ENCODE measurements at regions not wholly inside any gene's neighbourhood (a gene's known extent, or its start where the extent isn't known, plus 50 kb on each side); places are given as distances from the start of the nearest gene placed in this dataset.

DNA sequence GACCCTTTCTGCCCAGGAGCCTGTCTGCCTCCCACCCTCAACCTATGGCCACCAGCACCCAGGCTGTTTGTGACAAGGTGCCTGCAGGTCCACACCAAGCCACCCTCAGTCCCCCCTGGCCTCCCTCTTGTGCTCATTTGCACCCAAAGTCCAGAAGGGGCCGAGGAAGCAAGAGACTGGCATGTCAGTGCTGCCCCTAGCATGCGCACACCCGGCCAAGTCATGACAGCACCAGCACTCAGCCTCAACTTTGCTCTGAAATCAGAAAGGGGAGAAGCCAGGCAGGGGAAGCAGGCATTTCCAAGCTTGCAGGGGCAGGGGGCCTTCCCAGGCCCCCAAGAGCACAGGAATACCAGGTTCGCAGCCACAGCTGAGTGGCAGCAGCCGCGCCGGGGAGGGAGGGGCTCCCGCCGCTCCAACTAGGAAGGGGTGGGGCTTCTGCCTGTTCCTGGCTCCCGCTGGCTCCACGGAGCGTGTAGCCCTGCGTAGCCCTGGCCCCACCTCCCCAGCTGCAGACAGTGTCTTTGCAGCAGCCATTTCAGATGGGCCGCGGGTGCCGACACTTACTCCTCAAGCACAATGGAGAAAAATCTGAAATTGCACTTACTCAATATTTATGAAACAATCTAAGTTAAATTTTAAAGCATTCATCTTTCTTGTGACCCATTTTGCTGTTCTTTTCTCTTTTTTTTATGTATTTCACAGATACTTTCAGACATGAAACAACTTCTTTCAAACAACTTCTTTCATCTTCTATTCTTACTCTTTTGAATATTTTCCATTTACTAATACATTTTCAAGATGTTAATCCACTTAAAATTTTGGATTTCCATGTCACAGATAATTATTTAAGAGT is 54.9 kb upstream of the ABCB5 start:
- no peaks in the 10 kb centered on the region for H3K4me1 Mint-ChIP-seq (ENCODE audit: unreplicated experiment)
- no peaks in the 10 kb centered on the region for H3K9me3 Mint-ChIP-seq (ENCODE audit: unreplicated experiment)
- peaks cover 1% of the 10 kb centered on the region for H3K27me3 Mint-ChIP-seq (ENCODE audit: unreplicated experiment)
- peaks cover 6% of the 10 kb centered on the region for H3K36me3 Mint-ChIP-seq (ENCODE audit: low read depth, unreplicated experiment)
- H3K4me3 Mint-ChIP-seq (ENCODE audit: unreplicated experiment) = no peak overlapping the region
- TF ChIP-seq, protein P1, sequence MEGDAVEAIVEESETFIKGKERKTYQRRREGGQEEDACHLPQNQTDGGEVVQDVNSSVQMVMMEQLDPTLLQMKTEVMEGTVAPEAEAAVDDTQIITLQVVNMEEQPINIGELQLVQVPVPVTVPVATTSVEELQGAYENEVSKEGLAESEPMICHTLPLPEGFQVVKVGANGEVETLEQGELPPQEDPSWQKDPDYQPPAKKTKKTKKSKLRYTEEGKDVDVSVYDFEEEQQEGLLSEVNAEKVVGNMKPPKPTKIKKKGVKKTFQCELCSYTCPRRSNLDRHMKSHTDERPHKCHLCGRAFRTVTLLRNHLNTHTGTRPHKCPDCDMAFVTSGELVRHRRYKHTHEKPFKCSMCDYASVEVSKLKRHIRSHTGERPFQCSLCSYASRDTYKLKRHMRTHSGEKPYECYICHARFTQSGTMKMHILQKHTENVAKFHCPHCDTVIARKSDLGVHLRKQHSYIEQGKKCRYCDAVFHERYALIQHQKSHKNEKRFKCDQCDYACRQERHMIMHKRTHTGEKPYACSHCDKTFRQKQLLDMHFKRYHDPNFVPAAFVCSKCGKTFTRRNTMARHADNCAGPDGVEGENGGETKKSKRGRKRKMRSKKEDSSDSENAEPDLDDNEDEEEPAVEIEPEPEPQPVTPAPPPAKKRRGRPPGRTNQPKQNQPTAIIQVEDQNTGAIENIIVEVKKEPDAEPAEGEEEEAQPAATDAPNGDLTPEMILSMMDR (IDR thresholded peaks at IDR 0.05; ENCODE audit: unreplicated experiment) = no peak
- no peak for DNase-seq (ENCODE audit: low spot score)
- H3K27ac Mint-ChIP-seq (ENCODE audit: unreplicated experiment) = peak overlapping the region; percentile 11

DNA sequence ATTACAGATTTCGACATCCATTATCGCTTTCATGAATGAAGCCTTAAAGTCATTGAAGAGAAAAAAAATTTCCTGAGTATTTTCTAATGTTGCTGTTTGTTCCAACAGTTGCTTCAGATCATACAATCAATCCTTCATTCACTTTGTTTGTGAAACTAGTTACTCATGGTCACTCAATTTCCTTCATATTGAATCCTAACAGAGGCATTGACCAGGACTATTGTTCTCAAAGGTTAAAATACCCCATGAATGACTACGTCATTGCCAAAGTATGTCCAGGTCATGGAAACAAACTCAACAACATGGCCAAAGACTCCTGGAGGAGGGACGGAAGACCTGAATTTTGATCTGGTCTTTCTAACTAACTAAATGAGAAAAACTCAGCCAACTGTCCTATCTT is 54.0 kb upstream of the ABCB5 start:
- Mint-ChIP-seq H3K27me3 (ENCODE audit: unreplicated experiment) (peaks cover 1% of the 10 kb centered on the region), H3K27ac (ENCODE audit: unreplicated experiment) (no peak overlapping the region), H3K4me3 (ENCODE audit: unreplicated experiment) (no peak overlapping the region), H3K4me1 (ENCODE audit: unreplicated experiment) (no peaks in the 10 kb centered on the region), H3K9me3 (ENCODE audit: unreplicated experiment) (no peaks in the 10 kb centered on the region), H3K36me3 (ENCODE audit: low read depth, unreplicated experiment) (peaks cover 6% of the 10 kb centered on the region)
- TF ChIP-seq, protein P1 (IDR thresholded peaks at IDR 0.05; ENCODE audit: unreplicated experiment) = no peak
- no peak for DNase-seq (ENCODE audit: low spot score)

DNA sequence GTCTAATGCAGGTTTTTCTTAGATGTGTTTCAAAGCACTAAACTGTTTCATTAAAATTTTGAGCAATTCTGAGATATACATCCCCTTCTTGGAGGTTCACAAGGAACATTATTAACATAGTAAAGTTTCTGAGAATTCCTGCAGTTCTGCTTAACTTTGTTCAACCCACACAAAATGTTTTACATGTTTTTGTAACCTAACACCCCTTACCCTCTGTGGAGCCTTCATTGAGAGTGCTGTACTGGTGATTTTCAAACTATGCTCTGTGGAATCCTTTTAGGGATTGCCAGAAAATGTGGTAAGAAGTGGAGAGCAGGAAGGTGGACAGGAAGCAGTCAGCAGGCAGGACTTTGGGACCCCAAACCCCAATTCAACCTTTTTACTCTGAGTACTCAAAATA is 53.6 kb upstream of the ABCB5 start:
- TF ChIP-seq, protein P1 (IDR thresholded peaks at IDR 0.05; ENCODE audit: unreplicated experiment) = no peak
- no peak overlapping the region for H3K27ac Mint-ChIP-seq (ENCODE audit: unreplicated experiment)
- H3K9me3 Mint-ChIP-seq (ENCODE audit: unreplicated experiment) = no peaks in the 10 kb centered on the region
- no peak for DNase-seq (ENCODE audit: low spot score)
- H3K4me1 Mint-ChIP-seq (ENCODE audit: unreplicated experiment) = no peaks in the 10 kb centered on the region
- H3K4me3 Mint-ChIP-seq (ENCODE audit: unreplicated experiment) = no peak overlapping the region
- H3K27me3 Mint-ChIP-seq (ENCODE audit: unreplicated experiment) = peaks cover 1% of the 10 kb centered on the region
- peaks cover 6% of the 10 kb centered on the region for H3K36me3 Mint-ChIP-seq (ENCODE audit: low read depth, unreplicated experiment)

DNA sequence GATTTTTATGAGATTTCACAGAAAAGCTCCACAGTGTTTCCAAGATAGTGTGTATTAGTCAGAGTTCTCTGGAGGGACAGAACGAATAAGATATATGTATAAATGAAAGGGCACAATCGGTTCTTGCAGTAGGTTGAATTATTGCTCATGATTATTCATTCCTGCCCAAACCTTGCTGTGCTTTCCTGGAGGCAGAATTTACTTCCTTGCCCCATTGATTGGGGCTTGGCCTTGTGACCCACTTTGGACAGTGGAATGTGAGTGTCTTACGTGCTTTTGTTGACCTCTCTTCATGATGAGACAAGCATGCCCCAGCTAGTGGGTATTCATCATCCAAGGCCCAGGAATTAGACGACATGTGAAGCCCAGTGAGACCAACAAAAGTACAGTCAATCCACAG is 53.0 kb upstream of the ABCB5 start:
- Mint-ChIP-seq H3K9me3 (ENCODE audit: unreplicated experiment) (no peaks in the 10 kb centered on the region), H3K27ac (ENCODE audit: unreplicated experiment) (no peak overlapping the region), H3K4me1 (ENCODE audit: unreplicated experiment) (no peaks in the 10 kb centered on the region), H3K4me3 (ENCODE audit: unreplicated experiment) (no peak overlapping the region), H3K27me3 (ENCODE audit: unreplicated experiment) (no peaks in the 10 kb centered on the region), H3K36me3 (ENCODE audit: low read depth, unreplicated experiment) (peaks cover 6% of the 10 kb centered on the region)
- TF ChIP-seq, protein P1 (IDR thresholded peaks at IDR 0.05; ENCODE audit: unreplicated experiment) = no peak
- DNase-seq (ENCODE audit: low spot score) = no peak

All from endothelial cell (in vitro differentiated cells).